Stomach (tissue), 4 donors: ENCODE measurements at regions not wholly inside any gene's neighbourhood (a gene's known extent, or its start where the extent isn't known, plus 50 kb on each side); places are given as distances from the start of the nearest gene placed in this dataset.

ENCODE experiments used
- POLR2A ChIP-seq, 4 donors: fragments of 450-650 bp; IDR thresholded peaks; one replicate each; pipeline ENCODE4 v1.6.1; 2016; ENCODE audit warnings: antibody characterized with exemption in 4 of 4, control low read depth in 2 of 4, mild to moderate bottlenecking in 1 of 4, moderate library complexity in 1 of 4
- POLR2AphosphoS5 ChIP-seq, 3 donors: sonication (generic); formaldehyde crosslinking; IDR thresholded peaks; one replicate each; pipeline ENCODE4 v1.6.1; 2016; ENCODE audit warnings: antibody characterized with exemption in 3 of 3
- TF ChIP-seq, protein P1 (sequence below), 7 experiments: fragments of 450-650 bp in 4 of 7; fragments of 200-600 bp in 3 of 7; sonication (generic) in 3 of 7; IDR thresholded peaks; one replicate each; pipeline ENCODE4 v1.5.1; 2016 to 2019; ENCODE audit warnings: antibody characterized with exemption in 7 of 7, control low read depth in 2 of 7, mild to moderate bottlenecking in 1 of 7

- TF ChIP-seq, protein P1, sequence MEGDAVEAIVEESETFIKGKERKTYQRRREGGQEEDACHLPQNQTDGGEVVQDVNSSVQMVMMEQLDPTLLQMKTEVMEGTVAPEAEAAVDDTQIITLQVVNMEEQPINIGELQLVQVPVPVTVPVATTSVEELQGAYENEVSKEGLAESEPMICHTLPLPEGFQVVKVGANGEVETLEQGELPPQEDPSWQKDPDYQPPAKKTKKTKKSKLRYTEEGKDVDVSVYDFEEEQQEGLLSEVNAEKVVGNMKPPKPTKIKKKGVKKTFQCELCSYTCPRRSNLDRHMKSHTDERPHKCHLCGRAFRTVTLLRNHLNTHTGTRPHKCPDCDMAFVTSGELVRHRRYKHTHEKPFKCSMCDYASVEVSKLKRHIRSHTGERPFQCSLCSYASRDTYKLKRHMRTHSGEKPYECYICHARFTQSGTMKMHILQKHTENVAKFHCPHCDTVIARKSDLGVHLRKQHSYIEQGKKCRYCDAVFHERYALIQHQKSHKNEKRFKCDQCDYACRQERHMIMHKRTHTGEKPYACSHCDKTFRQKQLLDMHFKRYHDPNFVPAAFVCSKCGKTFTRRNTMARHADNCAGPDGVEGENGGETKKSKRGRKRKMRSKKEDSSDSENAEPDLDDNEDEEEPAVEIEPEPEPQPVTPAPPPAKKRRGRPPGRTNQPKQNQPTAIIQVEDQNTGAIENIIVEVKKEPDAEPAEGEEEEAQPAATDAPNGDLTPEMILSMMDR (IDR thresholded peaks at IDR 0.05) = no peak
- TF ChIP-seq POLR2AphosphoS5 (IDR thresholded peaks at IDR 0.05) (no peak), POLR2A (IDR thresholded peaks at IDR 0.05) (no peak)
These were observed 92.6 kb downstream of the OAT start for GRCh38 chr10:124325998-124326636.
